Ammon's horn (tissue), 1 donor: ENCODE measurements at regions not wholly inside any gene's neighbourhood (a gene's known extent, or its start where the extent isn't known, plus 50 kb on each side); places are given as distances from the start of the nearest gene placed in this dataset.

Experiments used
- DNase-seq: peaks from one replicate; pipeline ENCODE4 v3.0.0-alpha.2; 2016; ENCODE audit warnings: low spot score

DNA sequence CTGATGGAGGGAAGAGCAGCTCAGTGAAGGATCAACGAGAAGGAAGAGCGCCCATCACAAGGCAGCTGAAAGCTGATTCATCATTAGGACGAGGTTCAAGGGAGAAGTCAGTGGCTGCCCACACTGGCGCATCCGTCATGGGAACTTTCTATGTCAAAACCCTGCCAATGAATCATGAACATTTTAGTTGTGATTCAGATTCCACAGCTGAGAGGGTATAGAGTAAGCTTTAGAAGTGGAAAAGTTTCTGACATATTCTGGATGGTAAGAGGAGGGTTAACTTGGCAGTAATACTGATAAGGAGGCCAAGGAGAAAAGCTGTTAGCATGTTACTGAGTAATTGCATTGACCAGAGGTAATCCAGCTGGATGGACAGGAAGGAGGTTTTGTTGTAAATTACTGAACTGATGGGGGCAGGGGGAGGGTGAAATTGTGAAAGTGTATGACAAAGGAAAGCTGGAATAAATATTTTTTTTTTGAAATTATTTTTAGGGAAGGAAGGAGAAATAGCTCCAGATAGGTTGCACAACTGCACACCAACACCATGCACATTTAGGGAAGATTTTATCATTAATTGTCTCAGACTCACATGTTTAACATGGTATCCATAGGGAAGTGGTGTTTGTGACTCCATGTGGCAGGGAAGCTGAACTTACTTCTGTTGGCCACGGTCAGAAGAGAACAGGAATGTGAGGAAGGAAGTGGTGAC, 78.3 kb upstream of the NRP1 start:
- peak; percentile 60 for DNase-seq

DNA sequence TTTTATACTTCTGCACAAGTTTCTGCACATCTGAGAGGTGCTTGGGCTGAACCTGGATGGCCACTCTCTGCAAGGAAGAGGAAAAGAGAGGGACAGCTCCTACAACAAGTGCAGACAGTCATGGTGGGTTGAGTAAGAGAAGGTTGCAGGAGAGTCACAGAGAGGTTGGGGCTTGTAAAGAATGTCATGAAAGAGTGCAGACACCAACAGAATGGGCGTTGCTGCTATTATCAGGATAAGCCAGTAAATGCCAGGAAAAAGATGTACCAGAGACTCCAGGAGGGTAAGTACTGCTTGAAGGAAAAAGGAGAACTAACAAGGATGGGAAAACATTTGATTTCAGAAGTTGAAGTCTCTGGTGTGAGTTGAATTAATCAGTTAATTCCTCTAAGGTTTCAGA, 77.8 kb upstream of the NRP1 start:
- DNase-seq, result no peak

DNA sequence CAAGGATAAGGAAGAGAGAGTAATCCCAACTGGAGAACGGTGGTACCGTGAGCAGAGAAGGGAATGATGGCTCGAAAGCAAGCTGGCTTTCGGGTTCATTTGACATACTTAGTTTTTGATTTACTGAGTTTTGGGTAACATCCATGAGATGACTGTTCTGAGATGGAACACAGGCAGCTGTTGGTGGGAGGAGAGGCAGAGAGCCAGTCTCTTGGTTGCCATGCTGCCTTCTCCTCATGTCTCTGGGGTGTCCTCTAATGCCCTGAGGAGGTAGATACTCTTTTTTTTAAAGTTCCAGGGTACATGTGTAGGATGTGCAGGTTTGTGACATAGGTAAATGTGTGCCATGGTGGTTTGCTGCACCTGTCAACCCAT, 76.4 kb upstream of the NRP1 start:
- peak; percentile 68 for DNase-seq

DNA sequence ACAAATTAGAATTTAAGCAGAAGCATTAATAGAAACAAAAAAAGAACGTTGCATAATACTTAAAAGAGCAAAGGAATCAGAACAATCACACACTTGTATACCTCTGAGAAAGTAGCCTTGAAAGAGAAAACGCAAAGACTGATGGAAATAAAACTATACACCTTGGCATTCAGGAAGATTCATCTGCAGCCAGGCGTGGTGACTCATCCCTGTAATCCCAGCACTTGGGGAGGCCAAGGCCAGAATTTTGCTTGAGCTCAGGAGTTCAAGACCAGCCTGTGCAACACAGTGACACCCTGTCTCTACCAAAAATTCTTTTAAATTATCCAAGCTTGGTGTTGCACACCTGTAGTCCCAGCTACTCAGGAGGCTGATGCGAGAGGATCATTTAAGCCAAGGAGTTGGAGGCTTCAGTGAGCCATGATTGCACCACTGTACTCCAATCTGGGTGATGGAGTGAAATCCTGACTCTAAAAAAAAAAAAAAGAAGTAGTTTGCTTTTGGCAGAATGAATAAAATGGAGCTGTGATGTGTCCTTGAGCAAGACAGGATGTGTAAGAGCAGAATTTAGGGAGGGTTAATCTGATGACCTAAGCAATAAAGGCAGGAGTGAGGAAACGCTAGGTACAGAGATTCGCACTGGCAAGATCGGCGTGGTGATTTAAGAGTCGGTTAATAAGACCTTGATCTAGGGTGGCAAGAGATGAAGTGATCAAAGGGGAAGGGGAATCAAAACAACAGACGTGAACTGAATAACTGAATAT, 75.8 kb upstream of the NRP1 start:
- DNase-seq, result no peak

DNA sequence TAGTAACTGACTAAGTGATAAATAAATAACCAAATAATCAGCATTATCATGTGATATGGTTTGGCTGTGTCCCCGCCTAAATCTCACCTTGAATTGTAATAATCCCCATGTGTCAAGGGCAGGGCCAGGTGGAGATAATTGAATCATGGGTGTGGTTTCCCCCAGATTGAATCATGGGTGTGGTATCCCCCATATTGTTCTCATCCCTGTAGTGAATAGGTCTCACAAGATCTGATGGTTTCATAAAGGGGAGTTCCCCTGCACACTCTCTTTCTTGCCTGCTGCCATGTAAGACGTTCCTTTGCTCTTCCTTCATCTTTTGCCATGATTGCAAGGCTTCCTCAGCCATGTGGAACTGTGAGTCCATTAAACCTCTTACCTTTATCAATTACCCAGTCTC, 72.1 kb upstream of the NRP1 start:
- DNase-seq, result no peak

DNA sequence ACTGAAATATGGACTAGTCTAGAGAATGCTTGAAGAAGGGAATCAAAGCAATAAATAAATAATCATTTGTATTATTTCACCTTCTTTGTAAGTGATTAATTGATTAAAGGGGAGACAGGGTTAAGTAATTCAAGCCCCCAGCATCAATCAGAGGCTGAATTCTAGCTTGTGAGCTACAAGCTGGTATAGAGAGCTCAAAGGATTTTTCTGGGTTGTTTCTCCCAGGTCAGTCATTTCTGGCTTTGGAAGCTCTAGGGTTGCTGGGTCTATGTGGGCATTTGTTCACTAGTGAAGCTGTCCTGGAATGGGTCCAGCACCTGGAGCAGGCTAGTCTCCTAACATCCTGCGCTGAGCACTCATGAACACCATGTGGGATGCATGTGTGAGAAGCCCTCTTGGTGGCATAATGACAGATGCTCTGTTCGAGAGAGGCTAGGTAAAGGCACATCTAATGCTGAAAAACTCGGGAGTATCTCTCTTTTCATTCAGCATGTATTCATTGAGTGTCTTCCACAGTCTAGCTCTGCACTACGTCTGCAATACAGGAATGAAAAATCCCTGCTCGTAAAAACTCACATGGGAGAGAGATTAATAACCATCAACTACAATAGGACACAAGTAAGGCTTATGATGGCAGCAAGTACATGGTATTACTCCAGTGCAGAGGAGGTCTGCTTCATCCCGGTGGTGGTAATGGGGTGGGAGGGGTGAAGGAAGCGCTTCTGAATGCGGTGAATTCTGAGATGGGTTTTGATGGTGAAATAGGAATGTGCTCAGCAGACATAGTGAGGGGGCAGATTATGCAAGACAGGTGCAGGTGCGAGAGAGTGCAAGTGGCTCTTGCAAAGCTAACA, 68.0 kb upstream of the NRP1 start:
- DNase-seq, result no peak

DNA sequence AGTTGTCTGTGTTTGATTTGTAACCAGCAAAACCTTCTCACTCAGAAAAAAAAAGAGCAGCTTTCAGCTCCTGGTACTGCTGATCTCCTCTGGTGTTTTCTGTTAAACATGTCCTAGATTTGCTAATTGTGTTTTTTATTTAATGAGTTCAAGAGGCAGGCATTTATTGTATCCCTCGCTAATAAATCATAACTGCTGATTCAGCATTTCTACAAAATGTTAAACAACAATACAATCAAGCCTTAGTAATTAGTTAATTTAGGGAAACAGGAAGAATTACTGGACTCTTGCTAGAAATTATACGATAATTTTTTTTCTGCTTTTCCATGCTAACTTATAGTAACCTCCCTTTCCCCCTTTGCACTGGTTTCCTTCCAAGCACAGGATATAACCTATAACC, 66.8 kb upstream of the NRP1 start:
- no peak for DNase-seq

DNA sequence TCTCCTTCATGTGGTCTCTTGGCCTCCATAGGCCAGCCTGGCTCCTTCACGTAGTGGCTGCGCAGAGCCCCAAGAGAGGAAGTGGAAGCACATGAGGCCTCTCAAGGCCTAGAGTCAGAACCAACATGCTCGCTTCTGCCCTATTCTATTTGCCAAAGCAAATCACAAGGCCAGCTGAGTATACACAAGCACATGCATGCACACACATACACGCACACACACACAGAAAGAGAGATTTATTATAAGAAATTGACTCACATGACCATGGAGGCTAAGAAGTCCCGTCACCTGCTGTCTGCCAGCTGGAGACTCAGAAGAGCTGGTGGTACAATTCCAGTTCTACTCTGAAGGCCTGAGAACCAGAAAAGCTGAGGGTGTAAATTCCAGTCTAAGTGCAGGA, 64.3 kb upstream of the NRP1 start:
- no peak for DNase-seq

DNA sequence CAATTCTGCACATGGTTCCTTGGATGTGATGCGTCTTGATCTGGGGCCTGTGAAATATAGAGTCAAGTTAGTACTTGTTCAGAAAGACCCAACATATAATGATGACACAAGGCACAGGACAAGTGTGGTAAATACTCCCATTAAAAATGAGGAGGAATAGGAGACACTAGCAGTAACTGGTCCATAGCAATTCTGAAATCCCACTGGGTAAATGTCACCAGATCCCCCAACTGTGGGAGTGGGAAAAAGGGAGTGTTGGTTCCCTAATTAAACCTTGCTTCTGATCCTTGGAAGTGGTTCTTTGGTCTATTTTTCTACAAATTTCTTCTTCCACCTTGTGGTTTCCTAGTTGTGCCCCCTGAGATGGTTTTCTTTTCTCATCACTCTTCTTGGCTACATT, 62.5 kb upstream of the NRP1 start:
- DNase-seq, result no peak

DNA sequence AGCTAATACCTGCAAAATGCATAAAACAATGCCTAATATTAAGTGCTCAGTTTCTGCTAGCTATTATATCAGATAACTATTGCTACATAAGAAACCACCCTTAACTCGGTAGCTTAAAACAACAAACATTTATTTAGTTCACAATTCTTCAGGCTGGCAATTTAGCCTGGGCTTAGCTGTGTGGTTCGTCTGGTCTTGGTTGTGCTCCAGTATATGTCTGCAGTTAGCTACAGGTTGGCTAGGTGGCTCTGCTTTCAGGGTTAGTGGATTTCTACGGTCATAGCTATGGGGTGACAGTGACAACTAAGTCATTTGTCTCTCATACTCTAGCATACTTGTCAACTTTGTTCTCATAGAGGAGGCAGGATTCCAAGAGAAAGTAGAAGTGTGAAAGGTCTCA, 61.8 kb upstream of the NRP1 start:
- DNase-seq, result no peak

DNA sequence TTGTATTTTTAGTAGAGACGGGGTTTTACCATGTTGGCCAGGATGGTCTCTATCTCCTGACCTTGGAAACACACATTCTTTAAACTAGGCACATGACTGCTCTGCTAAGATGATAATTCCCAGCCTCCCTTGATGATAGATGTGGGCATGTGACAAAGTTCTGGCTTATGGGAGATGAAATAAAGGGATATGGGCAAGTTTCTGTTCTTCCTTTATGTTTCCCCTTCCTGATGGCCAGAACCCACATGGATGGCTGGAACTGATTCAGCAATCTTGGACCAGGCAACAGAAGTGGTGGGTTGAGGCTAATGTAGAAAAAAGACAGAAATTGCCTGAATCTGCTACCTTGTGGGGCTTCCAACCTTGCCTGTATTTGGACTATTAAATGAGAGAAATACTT, 60.7 kb upstream of the NRP1 start:
- no peak for DNase-seq

DNA sequence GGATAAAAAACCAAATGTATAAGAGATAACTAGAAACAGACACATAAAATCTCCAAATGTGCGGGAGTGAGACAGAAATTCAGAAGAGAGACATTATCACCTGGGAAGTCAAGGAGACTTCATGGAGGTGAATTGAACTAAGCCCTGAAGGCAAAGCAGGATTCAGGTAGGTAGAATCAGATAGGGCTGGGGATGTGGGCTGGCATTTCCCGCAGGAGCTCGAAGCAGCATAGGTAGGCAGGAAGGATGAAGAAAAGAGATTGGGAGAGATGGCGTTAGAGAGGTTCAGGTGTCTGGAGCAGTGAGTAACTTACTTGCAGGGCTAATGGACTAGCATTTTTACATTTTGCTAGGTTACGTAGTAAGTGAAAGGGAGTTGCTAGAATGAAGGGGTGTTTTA, 58.2 kb upstream of the NRP1 start:
- no peak for DNase-seq

DNA sequence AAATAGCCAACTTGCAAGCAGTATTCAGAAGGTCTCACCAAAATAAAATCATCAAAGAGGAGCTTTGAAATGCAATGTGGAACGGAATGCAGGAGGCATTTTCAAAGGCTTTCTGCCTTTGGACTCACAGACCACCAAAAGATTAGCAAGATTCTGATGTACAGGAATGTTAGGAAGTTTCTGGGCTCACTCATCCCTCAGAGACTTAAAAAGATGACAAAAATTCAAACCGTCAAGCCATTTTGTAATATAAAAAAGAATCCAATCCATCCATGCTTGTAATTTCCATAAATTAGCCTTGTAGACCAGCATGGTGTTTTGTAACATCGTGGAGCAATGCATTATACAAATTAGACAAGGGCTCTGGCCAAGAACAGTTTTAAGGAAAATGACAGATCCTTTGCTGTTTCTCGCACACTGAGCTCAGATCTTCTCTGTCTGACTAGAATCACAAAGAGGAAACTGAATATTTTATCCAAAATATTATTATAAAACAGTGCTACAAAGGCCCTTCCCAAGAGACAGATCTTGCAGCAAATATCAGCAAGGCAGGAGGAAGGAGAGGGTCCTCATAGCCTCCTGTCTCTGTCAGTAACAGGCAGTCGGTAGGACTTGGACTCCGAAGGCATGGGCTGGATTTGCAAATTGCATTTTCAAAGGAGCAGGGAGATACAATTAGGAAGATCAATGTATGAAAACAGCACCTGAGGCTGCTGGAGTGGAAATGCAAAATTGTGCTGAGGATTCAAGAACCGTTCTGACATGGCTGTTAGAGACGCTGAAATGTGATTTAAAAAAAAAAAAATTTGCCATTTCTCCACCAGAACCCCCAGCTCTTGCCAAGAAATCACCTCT, 57.4 kb upstream of the NRP1 start:
- no peak for DNase-seq

DNA sequence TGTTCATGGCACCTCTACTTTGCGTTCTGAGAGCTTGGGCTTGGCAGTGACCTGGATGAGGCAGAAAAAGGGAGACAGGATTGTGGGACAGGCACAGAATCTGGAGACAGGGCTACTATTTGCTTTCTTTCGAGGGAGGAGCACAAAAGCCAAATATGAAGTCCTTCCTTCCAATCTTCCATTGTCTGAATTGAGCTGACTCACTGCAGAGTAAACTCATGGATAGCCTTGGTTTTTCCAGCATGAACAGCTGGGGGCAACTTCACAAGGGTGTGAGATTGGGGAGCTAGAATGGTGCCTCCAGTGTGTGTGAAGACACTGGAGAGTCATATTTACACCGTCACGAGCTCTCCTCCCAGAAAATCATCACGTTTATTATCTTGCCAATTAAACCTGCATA, 55.6 kb upstream of the NRP1 start:
- no peak for DNase-seq

DNA sequence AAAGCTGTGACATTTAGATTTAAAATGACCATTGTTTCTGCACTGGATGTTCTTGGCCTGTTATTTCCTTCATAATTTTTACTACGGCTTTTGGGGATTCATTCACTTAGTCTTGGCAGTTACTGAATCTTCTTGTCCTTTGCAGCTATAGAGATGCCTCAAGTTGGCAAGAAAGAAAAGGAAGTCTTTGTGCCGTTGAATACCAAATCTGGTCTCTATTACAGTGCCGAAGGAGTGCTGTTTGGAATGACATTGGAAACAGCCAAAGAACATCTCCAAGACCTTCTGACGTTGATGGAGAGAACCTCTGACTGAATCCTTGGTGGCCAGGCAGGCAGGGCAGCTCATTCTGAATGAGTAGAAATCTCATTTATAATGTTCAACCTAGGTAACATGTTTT, 54.3 kb upstream of the NRP1 start:
- no peak for DNase-seq

DNA sequence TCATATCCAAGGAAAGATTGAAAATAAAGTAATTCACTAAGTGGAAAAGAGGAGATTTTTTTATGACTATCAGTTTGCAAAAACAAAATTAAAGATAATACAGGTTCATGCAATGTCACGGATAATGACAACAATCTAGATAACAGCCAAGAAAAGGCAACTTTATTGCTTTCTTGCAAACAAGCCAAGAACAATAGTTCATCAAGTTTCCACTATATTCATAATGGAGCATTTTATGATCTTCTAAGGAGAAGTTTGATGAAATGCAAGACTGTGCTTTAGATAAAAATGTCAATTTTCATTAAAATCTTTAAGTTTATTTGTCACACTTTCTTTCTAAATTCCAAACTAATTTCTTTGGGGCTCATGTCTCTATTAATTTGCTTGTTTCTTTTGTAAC, 53.9 kb upstream of the NRP1 start:
- DNase-seq, result no peak

DNA sequence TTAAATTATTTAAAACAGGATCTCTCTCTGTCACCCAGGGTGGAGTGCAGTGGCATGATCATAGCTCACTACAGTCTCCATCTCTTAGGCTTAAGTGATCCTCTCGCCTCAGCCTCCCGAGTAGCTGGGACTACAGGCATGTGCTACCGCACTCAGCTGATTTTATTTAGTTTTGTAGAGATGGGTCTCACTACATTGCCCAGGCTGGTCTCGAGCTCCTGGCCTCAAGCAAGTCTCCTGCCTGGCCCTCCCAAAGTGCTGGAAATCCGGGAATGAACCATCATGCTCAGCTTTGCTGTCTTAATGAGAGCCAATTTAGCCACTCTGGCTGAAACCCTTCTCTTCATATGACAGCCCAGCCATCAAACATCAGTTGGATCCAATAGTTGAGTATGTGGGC, 53.3 kb upstream of the NRP1 start:
- DNase-seq, result no peak

DNA sequence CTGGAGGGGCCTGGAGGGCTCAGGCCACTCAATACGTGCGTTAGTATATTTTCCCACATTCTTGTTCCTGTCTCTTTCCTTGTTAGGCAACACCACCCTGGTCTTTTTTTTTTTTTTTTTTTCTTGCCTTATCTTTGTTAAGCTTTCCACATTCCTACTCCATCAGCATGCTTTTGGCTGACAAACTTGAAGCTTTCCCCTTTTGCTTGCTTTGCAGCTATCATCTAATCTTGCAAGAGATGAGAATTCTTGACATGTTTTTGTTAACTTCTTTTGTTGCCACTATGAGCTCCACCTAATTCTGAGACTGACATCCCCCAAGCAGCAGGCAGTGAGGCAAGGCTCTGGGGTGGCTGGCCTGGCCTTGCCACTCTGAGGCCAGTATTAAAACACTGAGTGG, 52.5 kb upstream of the NRP1 start:
- no peak for DNase-seq

DNA sequence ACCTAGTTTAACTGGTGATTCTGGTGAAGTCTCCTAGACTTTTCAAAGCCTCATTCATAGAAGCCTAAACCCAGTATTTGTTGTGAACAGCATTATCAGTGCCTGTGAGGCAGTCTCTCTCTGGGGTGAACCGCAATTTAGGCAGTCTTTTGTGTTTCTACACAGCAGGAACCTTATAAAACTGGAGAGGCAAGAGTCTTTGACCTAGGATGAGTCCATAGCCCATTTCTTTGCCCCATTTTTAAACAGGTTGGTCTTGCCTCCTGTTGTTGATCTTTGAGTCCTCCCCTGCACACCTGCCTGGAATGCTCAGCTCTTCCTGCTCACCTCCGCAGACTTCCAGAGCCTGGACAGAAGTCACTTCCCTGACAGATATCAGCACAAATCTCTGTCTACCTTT, 51.2 kb upstream of the NRP1 start:
- DNase-seq, result no peak

DNA sequence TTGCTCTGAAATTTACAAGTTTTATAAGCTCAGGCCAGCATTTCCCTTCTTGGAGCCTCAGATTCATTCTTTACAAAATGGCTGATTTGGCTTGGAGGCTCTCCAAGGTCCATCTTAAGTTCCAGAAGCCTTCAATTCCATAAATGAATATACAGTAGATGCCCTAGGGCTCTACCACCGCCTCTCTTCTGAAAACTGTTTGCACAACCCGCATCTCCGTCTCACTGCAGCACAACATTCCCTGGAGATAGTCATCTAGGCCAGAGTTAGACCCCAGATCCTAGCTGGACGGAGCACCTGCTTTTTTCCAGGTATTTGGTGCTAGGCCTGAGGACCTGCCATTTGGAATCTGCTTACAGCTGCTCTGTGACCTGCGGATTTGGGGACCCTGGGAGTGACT, 50.5 kb upstream of the NRP1 start:
- no peak for DNase-seq
